ENCODE measurements at regions not wholly inside any gene's neighbourhood (a gene's known extent, or its start where the extent isn't known, plus 50 kb on each side); places are given as distances from the start of the nearest gene placed in this dataset.

- Histone ChIP-seq H3K36me3 (no peaks in the 10 kb centered on the region), H3K4me3 (no peak overlapping the region), H3K27me3 (no peaks in the 10 kb centered on the region), H3K9me3 (no peaks in the 10 kb centered on the region), H3K27ac (no peak overlapping the region), H3K4me1 (ENCODE audit: insufficient read depth) (no peaks in the 10 kb centered on the region)
- DNase-seq: no peak
- 86 to 93% (median 91%) methylated on average over 5 of the region's 5 CpGs for WGBS, 3 donors
- TF ChIP-seq CTCF (IDR thresholded peaks at IDR 0.05) (no peak), POLR2A (IDR thresholded peaks at IDR 0.05) (no peak), EP300 (IDR thresholded peaks at IDR 0.05) (no peak)
- intact Hi-C loops (cut with DNase I): no loop called here
These were observed 311.7 kb upstream of the PKDCC start for GRCh38 chr2:41736105-41736567.

GRCh38 chr2:41736586-41736985 is 311.2 kb upstream of the PKDCC start:
- H3K27me3 ChIP-seq: no peaks in the 10 kb centered on the region
- intact Hi-C loops (cut with DNase I): no loop called here
- 79 to 87% (median 83%) methylated on average over 3 of the region's 3 CpGs for WGBS, 3 donors
- DNase-seq: no peak
- no peak overlapping the region for H3K4me3 ChIP-seq
- H3K27ac ChIP-seq: no peak overlapping the region
- H3K9me3 ChIP-seq: no peaks in the 10 kb centered on the region
- H3K36me3 ChIP-seq: no peaks in the 10 kb centered on the region
- TF ChIP-seq CTCF (IDR thresholded peaks at IDR 0.05): no peak
- TF ChIP-seq EP300 (IDR thresholded peaks at IDR 0.05): no peak
- H3K4me1 ChIP-seq (ENCODE audit: insufficient read depth): no peaks in the 10 kb centered on the region

- no peak overlapping the region for H3K27ac ChIP-seq
- H3K36me3 ChIP-seq: no peaks in the 10 kb centered on the region
- TF ChIP-seq POLR2A (IDR thresholded peaks at IDR 0.05) (no peak), CTCF (IDR thresholded peaks at IDR 0.05) (no peak), EP300 (IDR thresholded peaks at IDR 0.05) (no peak)
- no peak for DNase-seq
- intact Hi-C loops (cut with DNase I): no loop called here
- H3K9me3 ChIP-seq: no peaks in the 10 kb centered on the region
- no peaks in the 10 kb centered on the region for H3K4me1 ChIP-seq (ENCODE audit: insufficient read depth)
- no peaks in the 10 kb centered on the region for H3K27me3 ChIP-seq
- no peak overlapping the region for H3K4me3 ChIP-seq
- WGBS, 3 donors: 59 to 70% (median 61%) methylated on average over 2 of the region's 2 CpGs
These were observed 309.9 kb upstream of the PKDCC start for GRCh38 chr2:41737888-41738287.

- no peak overlapping the region for H3K4me3 ChIP-seq
- no peaks in the 10 kb centered on the region for H3K4me1 ChIP-seq (ENCODE audit: insufficient read depth)
- H3K27ac ChIP-seq: no peak overlapping the region
- no peak for DNase-seq
- 25 to 69% (median 33%) methylated on average over 2 of the region's 2 CpGs for WGBS, 3 donors
- H3K9me3 ChIP-seq: no peaks in the 10 kb centered on the region
- H3K36me3 ChIP-seq: no peaks in the 10 kb centered on the region
- H3K27me3 ChIP-seq: no peaks in the 10 kb centered on the region
- intact Hi-C loops (cut with DNase I): no loop called here
- TF ChIP-seq EP300 (IDR thresholded peaks at IDR 0.05) (no peak), POLR2A (IDR thresholded peaks at IDR 0.05) (no peak), CTCF (IDR thresholded peaks at IDR 0.05) (no peak)
These were observed 305.7 kb upstream of the PKDCC start for GRCh38 chr2:41741951-41742595.
